A549 (cell line): ENCODE measurements at regions not wholly inside any gene's neighbourhood (a gene's known extent, or its start where the extent isn't known, plus 50 kb on each side); places are given as distances from the start of the nearest gene placed in this dataset.

Experiments used
- ATAC-seq, 2 experiments: fragments of 200-7000 bp in 1 of 2; fragments of >200 bp in 1 of 2; cut with Nextera tagmentation in 1 of 2; cut with Tn5 transposase in 1 of 2; 3 replicates each; pipeline versions ENCODE4 v1.8.0 to v1.9.1; 2018 to 2020; ENCODE audit warnings: mild to moderate bottlenecking in 1 of 2, moderate library complexity in 1 of 2
- CTCF ChIA-PET: fragments of 300-600 bp; sonication (Branson Sonifier 250); formaldehyde crosslinking; extraction: SDS; loops from one replicate; lab custom pipeline; 2021; ENCODE audit warnings: antibody characterized with exemption, inconsistent platforms; lab: Yijun Ruan, JAX
- POLR2A ChIA-PET: fragments of 350-600 bp; formaldehyde crosslinking; extraction: SDS; loops from one replicate; lab custom pipeline; 2021; ENCODE audit warnings: antibody characterized with exemption, inconsistent platforms; lab: Yijun Ruan, JAX
- DNase-seq, 2 experiments: peaks; one replicate each; pipeline versions ENCODE4 v3.0.0 to v3.0.0-alpha.2; 2011 to 2016; ENCODE audit warnings: low read depth in 1 of 2, low spot score in 1 of 2
- FAIRE-seq: peaks from 2 replicates; lab custom pipeline; 2011; peaks lifted over from hg19 to GRCh38; lab: Jason Lieb, UNC
- H3K27ac ChIP-seq, 2 experiments: fragments of >200 bp; sonication (Bioruptor Twin); formaldehyde crosslinking; 3 replicates each; pipeline ENCODE4 v1.5.1; 2016 to 2017
- H3K4me1 ChIP-seq: fragments of >200 bp; sonication (Bioruptor Twin); formaldehyde crosslinking; 3 replicates; pipeline ENCODE4 v1.6.1; 2016
- H3K4me2 ChIP-seq: fragments of >200 bp; sonication (Bioruptor Twin); formaldehyde crosslinking; 3 replicates; pipeline ENCODE4 v1.6.1; 2016
- H3K4me3 ChIP-seq: fragments of >200 bp; sonication (Bioruptor Twin); formaldehyde crosslinking; 3 replicates; pipeline ENCODE4 v1.5.1; 2016
- H3K9me3 ChIP-seq: fragments of >200 bp; sonication (Bioruptor Twin); formaldehyde crosslinking; 3 replicates; pipeline ENCODE4 v1.6.1; 2016
- ATOH8 ChIP-seq: fragments of 250-450 bp; sonication (Bioruptor Pico); IDR thresholded peaks from 2 replicates; pipeline ENCODE4 v1.5.0; 2020; ENCODE audit warnings: low read depth, mild to moderate bottlenecking, moderate library complexity
- BHLHE40 ChIP-seq: IDR thresholded peaks from 2 replicates; pipeline ENCODE4 v1.6.1; 2012; ENCODE audit warnings: low read depth, low read length, inconsistent platforms
- CBX2 ChIP-seq: fragments of 200-600 bp; sonication (generic); IDR thresholded peaks from 2 replicates; pipeline ENCODE4 v1.6.1; 2016; ENCODE audit warnings: low read depth, mild to moderate bottlenecking, borderline replicate concordance
- CTCF ChIP-seq: fragments of >200 bp; sonication (Bioruptor Twin); formaldehyde crosslinking; IDR thresholded peaks from 3 replicates; pipeline ENCODE4 v1.5.1; 2016
- E2F6 ChIP-seq: IDR thresholded peaks from 2 replicates; pipeline ENCODE4 v1.6.1; 2012; ENCODE audit warnings: low read depth, borderline replicate concordance
- EHF ChIP-seq: fragments of 250-450 bp; sonication (Bioruptor Pico); IDR thresholded peaks from 2 replicates; pipeline ENCODE4 v1.5.0; 2020; ENCODE audit warnings: mild to moderate bottlenecking
- EHMT2 ChIP-seq: fragments of 200-600 bp; sonication (generic); IDR thresholded peaks from 2 replicates; pipeline ENCODE4 v1.6.1; 2016; ENCODE audit warnings: antibody characterized with exemption, low read depth, mild to moderate bottlenecking, moderate library complexity
- ESRRA ChIP-seq: fragments of 150-350 bp; IDR thresholded peaks from 2 replicates; pipeline ENCODE4 v1.6.1; 2014; ENCODE audit warnings: mild to moderate bottlenecking, low read length, borderline replicate concordance
- FOSB ChIP-seq: fragments of 250-450 bp; sonication (Bioruptor Pico); IDR thresholded peaks from 2 replicates; pipeline ENCODE4 v1.5.0; 2020; ENCODE audit warnings: mild to moderate bottlenecking, moderate library complexity
- FOSL2 ChIP-seq, 2 experiments: fragments of 450-650 bp in 1 of 2; fragments of >200 bp in 1 of 2; sonication (Bioruptor Twin) in 1 of 2; formaldehyde crosslinking; IDR thresholded peaks; 2 replicates each; pipeline versions ENCODE4 v1.5.0 to v1.6.1; 2016 to 2020; ENCODE audit warnings: mild to moderate bottlenecking in 1 of 2, moderate library complexity in 1 of 2
- FOXS1 ChIP-seq: fragments of 250-450 bp; sonication (Bioruptor Pico); IDR thresholded peaks from 2 replicates; pipeline ENCODE4 v1.5.0; 2020; ENCODE audit warnings: mild to moderate bottlenecking, moderate library complexity
- HES2 ChIP-seq: fragments of >200 bp; sonication (Bioruptor Twin); formaldehyde crosslinking; IDR thresholded peaks from 2 replicates; pipeline ENCODE4 v1.6.1; 2016
- HEYL ChIP-seq: fragments of 250-450 bp; sonication (Bioruptor Pico); IDR thresholded peaks from 2 replicates; pipeline ENCODE4 v1.8.0; 2021; ENCODE audit warnings: mild to moderate bottlenecking, moderate library complexity
- HOXB5 ChIP-seq: fragments of 250-450 bp; sonication (Bioruptor Pico); IDR thresholded peaks from 2 replicates; pipeline ENCODE4 v1.5.0; 2020; ENCODE audit warnings: mild to moderate bottlenecking, moderate library complexity
- MAFK ChIP-seq: fragments of 450-650 bp; IDR thresholded peaks from 2 replicates; pipeline ENCODE4 v1.6.1; 2014; ENCODE audit not compliant: partially characterized antibody
- NFE2L2 ChIP-seq: fragments of 150-350 bp; conservative IDR thresholded peaks from 2 replicates; pipeline ENCODE4 v1.6.1; 2014; ENCODE audit warnings: low read length
- PHF8 ChIP-seq: fragments of 200-600 bp; sonication (generic); IDR thresholded peaks from 2 replicates; pipeline ENCODE4 v1.6.1; 2016; ENCODE audit warnings: low read depth, mild to moderate bottlenecking, antibody characterized with exemption, moderate library complexity, borderline replicate concordance
- POLR2A ChIP-seq: IDR thresholded peaks from 2 replicates; pipeline ENCODE4 v1.6.1; 2012; ENCODE audit warnings: mild to moderate bottlenecking, low read length
- RNF2 ChIP-seq: fragments of 200-600 bp; sonication (generic); IDR thresholded peaks from 2 replicates; pipeline ENCODE4 v1.6.1; 2016; ENCODE audit warnings: low read depth, mild to moderate bottlenecking, antibody characterized with exemption, moderate library complexity, borderline replicate concordance
- SREBF2 ChIP-seq: fragments of 450-650 bp; IDR thresholded peaks from 2 replicates; pipeline ENCODE4 v1.6.1; 2014; ENCODE audit warnings: mild to moderate bottlenecking, moderate library complexity
- USF2 ChIP-seq: fragments of 450-650 bp; IDR thresholded peaks from 2 replicates; pipeline ENCODE4 v1.6.1; 2014; ENCODE audit warnings: antibody characterized with exemption
- ZC3H11A ChIP-seq: fragments of 450-650 bp; IDR thresholded peaks from 2 replicates; pipeline ENCODE4 v1.6.1; 2014; ENCODE audit warnings: antibody characterized with exemption, mild to moderate bottlenecking
- ZFP36 ChIP-seq: fragments of 450-650 bp; IDR thresholded peaks from 2 replicates; pipeline ENCODE4 v1.6.1; 2014; ENCODE audit warnings: borderline replicate concordance; ENCODE audit not compliant: partially characterized antibody
- WGBS: methylation state at CpG from one replicate; pipeline ENCODE4 v1.1.6; 2017; ENCODE audit errors: missing lambda C conversion rate; 5-methylcytosine and 5-hydroxymethylcytosine counted together

GRCh38 chr18:3345452-3345851 is 83.5 kb downstream of the MYL12B start (continued):
- no peak for TF ChIP-seq CTCF
- TF ChIP-seq ESRRA: no peak
- TF ChIP-seq RNF2: no peak
- TF ChIP-seq FOSL2 (IDR thresholded peaks at IDR 0.05): no peak
- no peak for TF ChIP-seq FOSL2 (CRISPR knock-in tag; IDR thresholded peaks at IDR 0.05)
- TF ChIP-seq EHMT2: no peak

- no peak overlapping the region for H3K4me3 ChIP-seq
- FAIRE-seq: no peak
- no peak for DNase-seq
- H3K4me2 ChIP-seq: no peak overlapping the region
- TF ChIP-seq E2F6 (no peak), HEYL (no peak), HES2 (no peak), SREBF2 (no peak), EHMT2 (no peak)
- H3K27ac ChIP-seq: no peak overlapping the region
- ChIA-PET CTCF (no interaction called here), POLR2A (no interaction called here)
- no peak for ATAC-seq
- 100% methylated on average over 1 of the region's 1 CpG for WGBS
- peaks cover 3% of the 10 kb centered on the region; the same call in 2 of the 3 replicates for H3K4me1 ChIP-seq
- H3K9me3 ChIP-seq: no peaks in the 10 kb centered on the region
Observed at GRCh38 chr18:3345885-3346284, 84.0 kb downstream of the MYL12B start.

GRCh38 chr18:3346487-3346886 is 84.6 kb downstream of the MYL12B start:
- Histone ChIP-seq H3K4me1 (peaks cover 6% of the 10 kb centered on the region; the same call in 2 of the 3 replicates), H3K4me3 (no peak overlapping the region), H3K9me3 (no peaks in the 10 kb centered on the region), H3K4me2 (no peak overlapping the region), H3K27ac (no peak overlapping the region)
- DNase-seq: no peak
- CTCF ChIA-PET: no interaction called here
- no peak for ATAC-seq
- POLR2A ChIA-PET: no interaction called here
- WGBS: 40% methylated on average over 7 of the region's 7 CpGs
- no peak for FAIRE-seq
- TF ChIP-seq ZC3H11A (no peak), EHF (CRISPR knock-in tag) (no peak), ATOH8 (CRISPR knock-in tag) (no peak), ZFP36 (no peak), CBX2 (no peak)

GRCh38 chr18:3347286-3347803 is 85.4 kb downstream of the MYL12B start:
- 95% methylated on average over 2 of the region's 2 CpGs for WGBS
- no peak overlapping the region for H3K27ac ChIP-seq
- POLR2A ChIA-PET: no interaction called here
- ATAC-seq (no peak), DNase-seq (no peak), FAIRE-seq (no peak)
- CTCF ChIA-PET: no interaction called here
- H3K4me3 ChIP-seq: no peak overlapping the region
- peaks cover 6% of the 10 kb centered on the region; the same call in 2 of the 3 replicates for H3K4me1 ChIP-seq
- H3K9me3 ChIP-seq: no peaks in the 10 kb centered on the region
- TF ChIP-seq POLR2A (no peak), NFE2L2 (no peak), BHLHE40 (no peak), CBX2 (no peak), MAFK (no peak), USF2 (no peak), HOXB5 (CRISPR knock-in tag) (no peak), FOXS1 (no peak), ZFP36 (no peak), FOSB (CRISPR knock-in tag) (no peak), PHF8 (no peak)
- TF ChIP-seq, all 56 proteins: peak for 0
- no peak overlapping the region for H3K4me2 ChIP-seq
